HL-60 (cell line): ENCODE measurements at regions not wholly inside any gene's neighbourhood (a gene's known extent, or its start where the extent isn't known, plus 50 kb on each side); places are given as distances from the start of the nearest gene placed in this dataset.
"Not testable (repeated sequence)": the region's sequence is repeated elsewhere in the genome, so short reads cannot be mapped to it uniquely, and the experiment has no call there.

Experiments
- DNase-seq, 2 experiments: peaks; one replicate each; pipeline ENCODE4 v3.0.0-alpha.2; 2010 to 2020; ENCODE audit warnings: low read depth in 1 of 2, low spot score in 1 of 2
- H3K27ac ChIP-seq: fragments of 250-450 bp; sonication (Bioruptor Pico); replicated peaks from 2 replicates; pipeline ENCODE4 v1.5.1; 2020; ENCODE audit warnings: mild to moderate bottlenecking, moderate library complexity
- H3K27me3 ChIP-seq: fragments of 250-450 bp; sonication (Bioruptor Pico); 2 replicates; pipeline ENCODE4 v1.5.1; 2021; ENCODE audit warnings: mild to moderate bottlenecking, moderate library complexity; ENCODE audit not compliant: insufficient read depth, poor library complexity, severe bottlenecking
- H3K4me3 ChIP-seq: replicated peaks from 2 replicates; pipeline ENCODE4 v1.5.1; 2011; ENCODE audit warnings: mild to moderate bottlenecking, control low read depth, low read length; ENCODE audit not compliant: insufficient read depth
- CTCF ChIP-seq: IDR thresholded peaks from one replicate; pipeline ENCODE4 v1.5.1; 2011; ENCODE audit warnings: low read length, control low read depth, inconsistent platforms; ENCODE audit not compliant: insufficient read depth
- GABPA ChIP-seq: IDR thresholded peaks from 2 replicates; pipeline ENCODE4 v1.6.1; 2012; ENCODE audit warnings: low read depth
- POLR2AphosphoS5 ChIP-seq: IDR thresholded peaks from 2 replicates; pipeline ENCODE4 v1.6.1; 2012; ENCODE audit warnings: low read depth
- REST ChIP-seq: IDR thresholded peaks from 2 replicates; pipeline ENCODE4 v1.6.1; 2012; ENCODE audit warnings: low read depth; ENCODE audit not compliant: insufficient replicate concordance
- SPI1 ChIP-seq: IDR thresholded peaks from 2 replicates; pipeline ENCODE4 v1.6.1; 2012; ENCODE audit warnings: low read depth, mild to moderate bottlenecking, borderline replicate concordance

GRCh38 chr17:22217135-22217534, 524.8 kb downstream of the KCNJ18 start:
- H3K4me3 ChIP-seq: no peak overlapping the region
- H3K27ac ChIP-seq: no peak overlapping the region
- TF ChIP-seq GABPA: no peak
- TF ChIP-seq CTCF: no peak
- no peak for TF ChIP-seq REST
- TF ChIP-seq SPI1: no peak
- no peak for TF ChIP-seq POLR2AphosphoS5
- H3K27me3 ChIP-seq: no peaks in the 10 kb centered on the region
- DNase-seq: no peak

GRCh38 chr17:22221344-22221743, 529.0 kb downstream of the KCNJ18 start:
- DNase-seq: no peak
- no peak overlapping the region for H3K27ac ChIP-seq
- no peaks in the 10 kb centered on the region for H3K27me3 ChIP-seq
- no peak overlapping the region for H3K4me3 ChIP-seq
- TF ChIP-seq SPI1 (no peak), CTCF (no peak), POLR2AphosphoS5 (no peak), GABPA (no peak), REST (no peak)

- not testable (repeated sequence) for H3K27ac ChIP-seq, H3K4me3 ChIP-seq, H3K27me3 ChIP-seq, DNase-seq
Measured at GRCh38 chr17:22226477-22226876, 534.2 kb downstream of the KCNJ18 start.

- DNase-seq, H3K4me3 ChIP-seq, H3K27ac ChIP-seq, H3K27me3 ChIP-seq: not testable (repeated sequence)
Measured at GRCh38 chr17:22226932-22227331, 534.6 kb downstream of the KCNJ18 start.

GRCh38 chr17:22227699-22228553, 535.6 kb downstream of the KCNJ18 start:
- not testable (repeated sequence) for H3K4me3 ChIP-seq, H3K27ac ChIP-seq, DNase-seq, H3K27me3 ChIP-seq

- not testable (repeated sequence) for H3K4me3 ChIP-seq, H3K27ac ChIP-seq, H3K27me3 ChIP-seq, DNase-seq
Measured at GRCh38 chr17:22229821-22230220, 537.5 kb downstream of the KCNJ18 start.
